Vagina (tissue), 2 donors: ENCODE measurements at regions not wholly inside any gene's neighbourhood (a gene's known extent, or its start where the extent isn't known, plus 50 kb on each side); places are given as distances from the start of the nearest gene placed in this dataset.

Experiments
- POLR2A ChIP-seq, 2 donors: fragments of 450-650 bp; IDR thresholded peaks; one replicate each; pipeline ENCODE4 v1.6.1; 2017; ENCODE audit warnings: antibody characterized with exemption in 2 of 2, mild to moderate bottlenecking in 2 of 2, moderate library complexity in 2 of 2
- TF ChIP-seq, protein P1 (sequence below), 3 experiments: fragments of 450-650 bp in 2 of 3; fragments of 200-600 bp in 1 of 3; sonication (generic) in 1 of 3; IDR thresholded peaks; one replicate each; pipeline ENCODE4 v1.5.1; 2017 to 2019; ENCODE audit warnings: antibody characterized with exemption in 3 of 3, mild to moderate bottlenecking in 2 of 3, moderate library complexity in 2 of 3

DNA sequence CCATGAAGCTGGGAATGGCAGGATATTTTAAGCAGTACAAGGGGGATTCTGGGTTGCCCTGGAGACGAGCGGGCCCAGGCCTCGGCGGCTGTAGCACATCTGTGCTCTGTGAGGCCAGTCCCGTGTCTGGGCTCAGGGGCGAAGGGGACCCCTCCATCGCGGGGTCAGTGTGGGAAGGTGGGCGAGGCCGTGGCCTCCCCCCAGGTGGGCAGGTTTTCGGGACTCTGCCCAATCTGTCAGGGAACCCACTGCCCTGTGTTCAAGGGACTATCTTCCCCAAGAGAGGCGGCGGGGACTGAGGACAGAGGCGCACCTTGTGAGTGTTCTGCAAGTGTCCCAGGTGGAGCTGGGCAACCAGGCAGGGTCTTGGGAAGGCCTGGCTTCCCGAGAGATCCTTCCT is 336.6 kb downstream of the CTTN start:
- TF ChIP-seq, protein P1, sequence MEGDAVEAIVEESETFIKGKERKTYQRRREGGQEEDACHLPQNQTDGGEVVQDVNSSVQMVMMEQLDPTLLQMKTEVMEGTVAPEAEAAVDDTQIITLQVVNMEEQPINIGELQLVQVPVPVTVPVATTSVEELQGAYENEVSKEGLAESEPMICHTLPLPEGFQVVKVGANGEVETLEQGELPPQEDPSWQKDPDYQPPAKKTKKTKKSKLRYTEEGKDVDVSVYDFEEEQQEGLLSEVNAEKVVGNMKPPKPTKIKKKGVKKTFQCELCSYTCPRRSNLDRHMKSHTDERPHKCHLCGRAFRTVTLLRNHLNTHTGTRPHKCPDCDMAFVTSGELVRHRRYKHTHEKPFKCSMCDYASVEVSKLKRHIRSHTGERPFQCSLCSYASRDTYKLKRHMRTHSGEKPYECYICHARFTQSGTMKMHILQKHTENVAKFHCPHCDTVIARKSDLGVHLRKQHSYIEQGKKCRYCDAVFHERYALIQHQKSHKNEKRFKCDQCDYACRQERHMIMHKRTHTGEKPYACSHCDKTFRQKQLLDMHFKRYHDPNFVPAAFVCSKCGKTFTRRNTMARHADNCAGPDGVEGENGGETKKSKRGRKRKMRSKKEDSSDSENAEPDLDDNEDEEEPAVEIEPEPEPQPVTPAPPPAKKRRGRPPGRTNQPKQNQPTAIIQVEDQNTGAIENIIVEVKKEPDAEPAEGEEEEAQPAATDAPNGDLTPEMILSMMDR (IDR thresholded peaks at IDR 0.05) = no peak
- no peak for TF ChIP-seq POLR2A (IDR thresholded peaks at IDR 0.05)
